ENCODE measurements at regions not wholly inside any gene's neighbourhood (a gene's known extent, or its start where the extent isn't known, plus 50 kb on each side); places are given as distances from the start of the nearest gene placed in this dataset.

GRCh38 chr10:123409426-123409825 is 255.2 kb downstream of the BUB3 start:
- no peak overlapping the region for H3K4me3 ChIP-seq (replicated peaks; ENCODE audit: low read depth, low read length)
- no peak for DNase-seq (ENCODE audit: extremely low read depth, low read depth)
- TF ChIP-seq CTCF (IDR thresholded peaks at IDR 0.05; ENCODE audit: low read depth, low read length, missing control alignments), result no peak

- no peak for TF ChIP-seq CTCF (IDR thresholded peaks at IDR 0.05; ENCODE audit: low read depth, low read length, missing control alignments)
These were observed 255.7 kb downstream of the BUB3 start for GRCh38 chr10:123409884-123410283.

GRCh38 chr10:123413353-123413752 is 252.8 kb upstream of the GPR26 start:
- no peak for DNase-seq (ENCODE audit: extremely low read depth, low read depth)
- no peak overlapping the region for H3K4me3 ChIP-seq (replicated peaks; ENCODE audit: low read depth, low read length)
- TF ChIP-seq CTCF (IDR thresholded peaks at IDR 0.05; ENCODE audit: low read depth, low read length, missing control alignments), result no peak

More at GRCh38 chr10:123409884-123410283, 255.7 kb downstream of the BUB3 start:
- no peak overlapping the region for H3K4me3 ChIP-seq (replicated peaks; ENCODE audit: low read depth, low read length)
- no peak for DNase-seq (ENCODE audit: extremely low read depth, low read depth)

- no peak overlapping the region for H3K4me3 ChIP-seq (replicated peaks; ENCODE audit: low read depth, low read length)
- no peak for DNase-seq (ENCODE audit: extremely low read depth, low read depth)
- TF ChIP-seq CTCF (IDR thresholded peaks at IDR 0.05; ENCODE audit: low read depth, low read length, missing control alignments), result no peak
These were observed 250.6 kb upstream of the GPR26 start for GRCh38 chr10:123415523-123415922.

- TF ChIP-seq CTCF (IDR thresholded peaks at IDR 0.05; ENCODE audit: low read depth, low read length, missing control alignments), result no peak
- H3K4me3 ChIP-seq (replicated peaks; ENCODE audit: low read depth, low read length), result no peak overlapping the region
- no peak for DNase-seq (ENCODE audit: extremely low read depth, low read depth)
These were observed 248.7 kb upstream of the GPR26 start for GRCh38 chr10:123417414-123417813.

- no peak overlapping the region for H3K4me3 ChIP-seq (replicated peaks; ENCODE audit: low read depth, low read length)
- no peak for DNase-seq (ENCODE audit: extremely low read depth, low read depth)
- TF ChIP-seq CTCF (IDR thresholded peaks at IDR 0.05; ENCODE audit: low read depth, low read length, missing control alignments), result no peak
These were observed 244.7 kb upstream of the GPR26 start for GRCh38 chr10:123421461-123421860.

GRCh38 chr10:123422261-123422660 is 243.9 kb upstream of the GPR26 start:
- H3K4me3 ChIP-seq (replicated peaks; ENCODE audit: low read depth, low read length), result no peak overlapping the region
- TF ChIP-seq CTCF (IDR thresholded peaks at IDR 0.05; ENCODE audit: low read depth, low read length, missing control alignments), result no peak

More at GRCh38 chr10:123422261-123422660, 243.9 kb upstream of the GPR26 start:
- no peak for DNase-seq (ENCODE audit: extremely low read depth, low read depth)

All from HFF-Myc (cell line).